GM21576 (cell line): ENCODE measurements at regions not wholly inside any gene's neighbourhood (a gene's known extent, or its start where the extent isn't known, plus 50 kb on each side); places are given as distances from the start of the nearest gene placed in this dataset.
A peak's percentile ranks its signal among the peaks of the same experiment; 100 is the strongest.

Experiments used
- ATAC-seq: cut with Tn5 transposase; IDR thresholded peaks from one replicate; pipeline ENCODE4 v1.9.1; 2021; ENCODE audit warnings: mild to moderate bottlenecking, moderate library complexity; ENCODE audit not compliant: unreplicated experiment

DNA sequence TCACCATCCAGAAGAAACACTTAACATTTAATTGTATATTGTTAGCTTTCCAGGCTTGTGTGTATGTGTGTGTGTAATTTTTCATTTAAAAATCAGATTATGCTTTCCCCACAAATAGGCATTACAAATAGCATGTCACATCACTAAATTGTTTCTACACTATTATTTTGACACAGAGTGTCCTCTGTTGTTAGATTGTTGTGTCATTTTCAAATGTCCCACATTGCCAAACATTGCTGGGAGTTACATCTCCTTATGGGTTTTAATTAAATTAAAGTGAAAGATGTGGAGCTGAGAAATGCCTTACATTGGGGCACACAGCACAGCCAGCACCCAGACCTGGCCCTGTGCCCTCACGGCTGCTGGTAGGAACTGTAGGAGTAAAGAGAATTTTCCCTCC, 295.6 kb downstream of the ZEB1 start:
- ATAC-seq = no peak

DNA sequence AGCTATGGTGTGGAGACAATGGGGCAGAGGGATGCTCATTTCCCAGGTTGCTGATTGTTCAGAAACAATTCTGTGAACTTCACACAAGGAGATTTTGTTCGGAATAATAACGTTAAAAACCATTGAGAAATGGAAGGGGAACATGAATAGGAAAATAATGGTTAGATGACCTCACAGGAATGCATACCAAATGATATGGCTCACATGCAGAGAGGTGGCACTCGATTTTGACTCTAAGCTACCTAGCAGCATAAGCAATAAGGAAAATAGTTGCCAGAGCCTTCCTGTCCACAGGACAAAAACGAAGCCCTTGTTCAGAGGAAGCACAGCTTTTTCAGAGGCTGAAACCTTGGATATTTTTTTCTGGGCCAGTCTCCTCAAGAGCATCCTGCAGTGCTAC, 293.1 kb downstream of the ZEB1 start:
- ATAC-seq = no peak

GRCh38 chr10:31611161-31611560, 292.1 kb downstream of the ZEB1 start:
- ATAC-seq = no peak

DNA sequence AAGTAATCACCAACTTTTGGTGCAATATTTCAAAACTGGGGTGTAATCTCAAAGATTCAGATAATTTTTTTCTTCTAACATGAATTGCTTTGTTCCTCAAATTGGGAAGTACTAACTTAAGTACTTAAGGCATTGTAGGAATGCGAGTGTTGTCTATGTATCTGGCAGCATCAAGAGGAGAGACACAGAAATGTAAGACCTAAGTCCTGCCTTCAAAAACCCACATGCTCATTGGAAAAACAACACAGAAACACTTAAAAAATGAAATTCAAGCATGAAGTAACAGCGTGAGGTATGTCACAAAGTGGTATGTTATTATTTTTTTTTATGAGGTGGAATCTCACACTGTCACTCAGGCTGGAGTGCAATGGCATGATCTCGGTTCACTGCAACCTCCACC, 288.5 kb downstream of the ZEB1 start:
- ATAC-seq = no peak

- no peak for ATAC-seq
Measured at GRCh38 chr10:31606841-31607240, 287.8 kb downstream of the ZEB1 start.

GRCh38 chr10:31605861-31606525, 287.0 kb downstream of the ZEB1 start:
- ATAC-seq = no peak

DNA sequence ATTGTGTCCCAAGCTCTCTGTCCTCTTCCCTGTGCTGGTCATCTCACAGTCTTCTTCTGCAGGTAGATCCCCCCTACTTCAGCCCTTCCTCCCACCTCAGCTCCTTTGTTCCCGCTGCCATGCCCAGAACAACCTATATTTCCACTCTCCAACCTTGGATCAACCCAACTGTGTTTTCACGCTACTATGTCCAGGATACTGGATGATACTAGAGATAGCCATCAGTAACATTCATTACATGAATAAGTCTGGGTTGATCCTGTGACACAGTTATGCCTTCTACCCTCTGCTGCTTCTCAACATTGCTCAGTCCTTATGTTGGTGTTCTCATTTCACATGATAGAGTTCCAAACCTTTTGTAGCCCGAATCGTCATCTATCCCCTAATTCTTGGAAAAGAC, 286.4 kb downstream of the ZEB1 start:
- ATAC-seq = no peak

- ATAC-seq = no peak
Measured at GRCh38 chr10:31604646-31605170, 285.7 kb downstream of the ZEB1 start.

DNA sequence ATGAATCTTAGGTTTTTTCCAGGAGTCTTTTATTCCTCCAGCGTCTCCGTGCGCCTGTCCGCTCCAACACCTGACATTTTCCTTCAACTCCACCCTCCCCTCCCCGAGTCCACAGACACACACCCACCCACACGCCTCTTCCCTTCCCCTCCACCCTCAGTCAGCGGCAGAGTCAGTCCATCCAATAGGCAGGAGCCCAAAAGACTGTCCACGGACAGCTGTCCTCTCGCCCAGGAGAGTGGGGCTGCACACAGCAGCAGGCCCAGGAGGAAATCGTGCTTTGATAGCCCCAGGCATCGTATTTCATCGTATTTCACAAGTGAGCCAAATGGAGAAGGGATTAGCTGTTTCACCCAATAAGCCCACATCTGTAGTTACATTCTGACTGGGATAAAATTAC, 285.1 kb downstream of the ZEB1 start:
- ATAC-seq = no peak

GRCh38 chr10:31603235-31604087, 284.4 kb downstream of the ZEB1 start:
- peak; percentile 98 for ATAC-seq

DNA sequence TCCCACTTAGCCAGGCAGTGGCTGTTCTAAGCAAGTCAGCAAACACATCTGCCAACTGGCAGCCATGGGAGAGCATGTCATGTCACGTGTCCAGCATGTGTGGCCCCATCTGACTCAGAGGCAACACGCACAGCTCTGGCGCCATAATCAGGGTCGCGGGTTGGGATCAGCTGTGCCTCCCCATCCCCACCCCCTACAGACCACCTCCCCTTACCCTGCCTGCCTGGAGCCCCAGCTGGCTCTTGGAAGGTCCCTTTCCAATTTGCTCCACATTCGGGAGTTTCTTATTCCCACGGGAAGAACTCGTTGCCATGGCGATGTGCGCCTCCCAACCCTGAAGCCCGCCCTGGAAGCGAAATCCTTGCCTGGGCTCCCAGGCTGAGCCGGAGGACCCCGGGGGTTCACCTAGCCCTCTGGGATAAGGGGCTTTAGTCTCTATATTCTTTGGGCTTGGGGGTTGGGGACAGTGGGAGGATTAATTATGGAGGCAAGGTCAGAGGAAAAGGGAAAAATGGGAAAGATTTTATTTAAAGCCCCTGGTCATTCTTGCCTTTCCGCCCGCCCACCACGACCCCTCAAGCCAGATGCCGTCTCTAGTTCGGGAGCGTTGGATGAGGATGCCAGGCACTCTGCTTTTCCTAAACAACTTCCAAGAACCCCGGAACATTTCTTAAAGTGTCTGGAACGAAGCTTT, 283.7 kb downstream of the ZEB1 start:
- ATAC-seq = no peak

DNA sequence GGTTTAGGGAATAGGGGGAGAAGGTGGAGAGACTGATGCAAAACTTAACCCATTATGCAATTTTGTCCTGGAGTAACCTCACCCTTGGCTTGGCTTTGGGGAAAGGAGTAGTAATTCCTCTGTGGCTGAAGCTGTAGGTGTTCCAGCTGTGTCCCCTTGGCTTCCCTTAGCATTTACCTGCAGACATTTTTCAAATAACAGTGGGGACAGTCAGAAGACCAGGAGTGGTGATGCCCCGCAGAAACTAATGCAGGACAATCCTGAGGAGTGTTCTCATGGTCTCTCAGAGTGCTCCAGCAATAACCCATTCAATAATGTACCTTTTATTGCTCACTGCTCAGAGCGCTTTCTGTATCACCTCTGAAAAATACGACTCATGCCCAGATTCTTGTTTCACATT, 282.1 kb downstream of the ZEB1 start:
- ATAC-seq = no peak

GRCh38 chr10:31599626-31600504, 280.8 kb downstream of the ZEB1 start:
- ATAC-seq = no peak

GRCh38 chr10:31596765-31597164, 277.7 kb downstream of the ZEB1 start:
- ATAC-seq = no peak

- ATAC-seq = no peak
Measured at GRCh38 chr10:31595992-31596391, 277.0 kb downstream of the ZEB1 start.

DNA sequence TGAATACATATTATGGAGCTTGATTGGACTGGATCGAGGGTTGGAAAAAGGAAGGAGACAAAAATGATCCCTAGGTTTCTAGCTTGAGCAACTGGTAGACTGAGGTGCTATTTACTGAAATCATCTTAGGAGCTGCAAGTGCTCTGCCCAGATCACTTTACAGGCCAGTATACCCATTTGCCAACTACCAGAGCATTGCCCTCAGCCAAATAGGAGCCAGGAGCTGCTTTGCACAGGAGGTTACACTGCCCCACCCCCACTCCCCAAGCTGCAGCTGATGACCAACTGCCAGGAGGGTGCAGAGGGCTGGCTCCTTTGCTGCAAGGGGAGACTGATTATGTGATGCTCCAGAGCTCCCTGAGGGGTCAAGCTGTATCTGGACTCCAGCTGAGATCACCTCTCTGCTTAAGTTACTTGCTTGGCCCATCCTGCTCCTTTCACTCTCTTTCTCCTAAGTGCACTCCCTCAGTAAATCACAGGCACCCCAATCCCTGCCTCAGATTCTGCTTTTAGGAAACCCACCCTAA, 275.4 kb downstream of the ZEB1 start:
- no peak for ATAC-seq

DNA sequence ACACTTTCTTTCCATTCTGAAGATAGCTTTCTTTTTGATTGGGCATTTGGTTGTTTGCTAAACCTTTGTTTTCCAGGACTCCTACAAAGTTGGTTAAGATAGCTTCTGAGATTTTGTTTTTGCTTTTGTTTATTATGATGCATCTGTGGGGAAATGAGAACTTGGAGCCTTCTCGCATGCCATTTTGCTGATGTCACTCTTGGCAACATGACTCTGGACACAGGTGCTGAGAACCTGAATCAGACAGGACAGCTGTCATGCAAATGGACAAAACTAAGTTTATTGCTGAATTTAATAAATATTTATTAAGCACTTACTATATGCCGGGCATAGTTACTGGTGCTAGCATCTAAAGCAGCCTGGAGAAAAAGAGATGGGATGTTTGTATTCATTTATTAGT, 274.1 kb downstream of the ZEB1 start:
- ATAC-seq = no peak

DNA sequence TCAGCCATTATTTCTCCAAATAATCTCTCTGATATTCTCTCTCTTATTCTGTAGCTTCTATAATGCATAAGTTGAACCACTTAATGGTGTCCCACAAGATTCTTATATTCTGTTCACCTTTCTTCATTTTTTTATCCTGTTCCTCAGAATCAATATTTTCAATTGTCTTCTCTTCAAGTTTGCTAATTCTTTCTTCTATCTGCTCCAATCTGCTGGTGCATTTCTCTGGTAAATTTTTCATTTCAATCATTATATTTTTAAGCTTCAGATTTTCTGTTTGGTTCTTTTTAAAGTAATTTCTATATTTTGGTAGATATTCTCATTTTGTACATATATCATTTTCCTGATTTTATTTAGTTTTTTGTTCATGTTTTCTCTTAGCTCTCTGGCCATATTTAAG, 272.6 kb downstream of the ZEB1 start:
- no peak for ATAC-seq

GRCh38 chr10:31590023-31590800, 271.2 kb downstream of the ZEB1 start:
- no peak for ATAC-seq

DNA sequence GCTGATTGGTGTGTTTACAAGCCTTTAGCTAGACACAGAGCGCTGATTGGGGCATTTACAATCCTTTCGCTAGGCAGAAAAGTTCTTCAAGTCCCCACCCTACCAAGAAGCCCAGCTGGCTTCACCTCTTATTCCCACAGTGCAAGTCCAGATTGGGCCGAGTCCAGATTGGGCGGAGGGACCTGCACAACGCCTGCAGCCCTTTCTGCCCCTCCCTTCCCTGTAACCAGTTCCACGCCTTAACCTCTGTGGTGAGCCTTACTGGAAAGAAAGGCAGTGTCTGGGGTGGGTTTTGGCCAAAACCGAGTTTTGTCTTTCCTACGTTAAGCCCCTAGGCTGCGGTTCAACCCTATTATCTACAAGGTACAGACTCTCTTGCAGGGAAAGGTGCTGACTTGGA, 268.7 kb downstream of the ZEB1 start:
- ATAC-seq = no peak
